Left lung (tissue), 4 donors: ENCODE measurements at regions not wholly inside any gene's neighbourhood (a gene's known extent, or its start where the extent isn't known, plus 50 kb on each side); places are given as distances from the start of the nearest gene placed in this dataset.

Experiments used
- ATAC-seq: fragments of 200-7000 bp; cut with Tn5 transposase; one replicate; pipeline ENCODE4 v1.9.1; 2020; ENCODE audit warnings: moderate library complexity
- DNase-seq, 4 donors: peaks; one replicate each; pipeline ENCODE4 v3.0.0-alpha.2; 2013 to 2020
- H3K27ac ChIP-seq, 2 donors: fragments of 200-600 bp; sonication (generic) in 1 of 2; one replicate each; pipeline versions ENCODE4 v1.5.0 to v1.8.0; 2020 to 2021
- H3K27me3 ChIP-seq, 2 donors: fragments of 200-600 bp; sonication (generic) in 1 of 2; one replicate each; pipeline versions ENCODE4 v1.5.0 to v1.8.0; 2020 to 2021
- H3K36me3 ChIP-seq, 2 donors: fragments of 200-600 bp; sonication (generic) in 1 of 2; one replicate each; pipeline versions ENCODE4 v1.5.0 to v1.8.0; 2020 to 2021
- H3K4me1 ChIP-seq, 2 donors: fragments of 200-600 bp; one replicate each; pipeline ENCODE4 v1.8.0; 2021
- H3K4me3 ChIP-seq, 2 donors: fragments of 200-600 bp; sonication (generic) in 1 of 2; one replicate each; pipeline versions ENCODE4 v1.5.0 to v1.8.0; 2020 to 2021; ENCODE audit warnings: mild to moderate bottlenecking in 1 of 2
- H3K9me3 ChIP-seq, 2 donors: fragments of 200-600 bp; sonication (generic) in 1 of 2; one replicate each; pipeline versions ENCODE4 v1.5.0 to v1.8.0; 2020 to 2021
- intact Hi-C, 2 donors: fragments of 100-400 bp; cut with DNase I; formaldehyde crosslinking; loops; one replicate each; pipeline versions ENCODE4 v1.11.2 to v1.14.2; 2022
- TF ChIP-seq, protein P1 (sequence below), 2 donors: fragments of 200-600 bp; sonication (generic) in 1 of 2; IDR thresholded peaks; one replicate each; pipeline versions ENCODE4 v1.5.0 to v1.8.0; 2021; ENCODE audit warnings: antibody characterized with exemption in 2 of 2
- donor health status: DM: no; HTN: yes; CAD: no.
- donor health status: DM: no; HTN: no; CAD: no.

DNA sequence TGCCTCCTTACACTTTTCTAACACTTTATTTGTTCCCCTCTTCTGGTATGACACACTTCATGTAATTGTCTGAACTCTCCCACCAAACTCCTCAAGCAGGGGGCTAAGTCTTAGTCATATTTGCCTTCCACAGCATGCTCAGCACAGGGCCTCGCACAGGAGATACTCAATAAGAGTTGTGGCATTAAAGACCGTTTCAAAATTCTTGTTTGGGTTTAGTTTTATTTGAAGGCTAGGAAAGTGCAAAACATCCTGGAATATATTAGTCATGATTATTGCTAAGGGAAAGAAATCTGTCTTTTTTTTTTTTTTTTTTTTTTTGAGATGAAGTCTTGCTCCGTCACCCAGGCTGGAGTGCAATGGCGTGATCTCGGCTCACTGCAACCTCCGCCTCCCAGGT, 137.6 kb upstream of the ECI2 start:
- intact Hi-C loops: no loop called here
- Histone ChIP-seq H3K27me3 (no peaks in the 10 kb centered on the region), H3K4me3 (no peak overlapping the region), H3K27ac (no peak overlapping the region), H3K36me3 (no peaks in the 10 kb centered on the region), H3K4me1 (no peaks in the 10 kb centered on the region), H3K9me3 (no peaks in the 10 kb centered on the region)
- TF ChIP-seq, protein P1, sequence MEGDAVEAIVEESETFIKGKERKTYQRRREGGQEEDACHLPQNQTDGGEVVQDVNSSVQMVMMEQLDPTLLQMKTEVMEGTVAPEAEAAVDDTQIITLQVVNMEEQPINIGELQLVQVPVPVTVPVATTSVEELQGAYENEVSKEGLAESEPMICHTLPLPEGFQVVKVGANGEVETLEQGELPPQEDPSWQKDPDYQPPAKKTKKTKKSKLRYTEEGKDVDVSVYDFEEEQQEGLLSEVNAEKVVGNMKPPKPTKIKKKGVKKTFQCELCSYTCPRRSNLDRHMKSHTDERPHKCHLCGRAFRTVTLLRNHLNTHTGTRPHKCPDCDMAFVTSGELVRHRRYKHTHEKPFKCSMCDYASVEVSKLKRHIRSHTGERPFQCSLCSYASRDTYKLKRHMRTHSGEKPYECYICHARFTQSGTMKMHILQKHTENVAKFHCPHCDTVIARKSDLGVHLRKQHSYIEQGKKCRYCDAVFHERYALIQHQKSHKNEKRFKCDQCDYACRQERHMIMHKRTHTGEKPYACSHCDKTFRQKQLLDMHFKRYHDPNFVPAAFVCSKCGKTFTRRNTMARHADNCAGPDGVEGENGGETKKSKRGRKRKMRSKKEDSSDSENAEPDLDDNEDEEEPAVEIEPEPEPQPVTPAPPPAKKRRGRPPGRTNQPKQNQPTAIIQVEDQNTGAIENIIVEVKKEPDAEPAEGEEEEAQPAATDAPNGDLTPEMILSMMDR (IDR thresholded peaks at IDR 0.05): no peak
- DNase-seq (no peak), ATAC-seq (no peak)

DNA sequence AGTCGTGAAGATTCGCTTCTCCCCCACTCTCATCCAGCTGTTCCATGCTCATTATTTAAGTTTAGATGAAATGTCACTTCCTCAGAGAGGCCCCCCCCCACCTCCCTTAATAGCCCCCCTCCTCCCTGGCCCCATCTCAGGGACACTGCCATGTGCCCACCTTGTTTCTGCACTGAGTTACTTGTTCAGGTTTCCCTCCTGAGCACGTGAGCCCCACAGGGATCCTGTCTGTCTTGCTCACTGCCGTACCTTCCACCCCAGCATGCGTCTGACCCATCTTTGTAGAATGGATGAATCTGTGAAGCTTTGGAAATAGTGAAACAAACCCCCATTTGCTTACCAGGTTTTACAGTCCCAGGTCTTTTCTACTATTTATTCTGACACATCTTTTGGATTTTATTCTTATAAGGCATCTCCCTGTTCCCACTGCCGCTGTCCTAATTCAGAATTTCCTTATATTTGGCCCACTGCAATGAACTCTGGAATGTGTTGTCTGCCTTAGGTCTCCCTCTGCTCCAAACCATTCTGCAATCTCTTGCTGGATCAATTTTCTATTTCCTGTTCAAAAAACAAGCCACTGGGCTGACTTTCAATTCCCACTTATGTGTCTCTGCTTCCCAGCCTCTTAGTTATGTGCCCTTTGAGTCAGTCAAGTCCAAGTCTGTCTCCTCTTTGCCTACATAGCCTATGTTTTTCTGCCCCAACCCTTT, 136.5 kb upstream of the ECI2 start:
- intact Hi-C loops: no loop called here
- Histone ChIP-seq H3K27ac (no peak overlapping the region), H3K9me3 (no peaks in the 10 kb centered on the region), H3K27me3 (no peaks in the 10 kb centered on the region), H3K4me1 (no peaks in the 10 kb centered on the region), H3K4me3 (no peak overlapping the region), H3K36me3 (no peaks in the 10 kb centered on the region)
- TF ChIP-seq, protein P1 (IDR thresholded peaks at IDR 0.05): no peak
- no peak for DNase-seq
- no peak for ATAC-seq

DNA sequence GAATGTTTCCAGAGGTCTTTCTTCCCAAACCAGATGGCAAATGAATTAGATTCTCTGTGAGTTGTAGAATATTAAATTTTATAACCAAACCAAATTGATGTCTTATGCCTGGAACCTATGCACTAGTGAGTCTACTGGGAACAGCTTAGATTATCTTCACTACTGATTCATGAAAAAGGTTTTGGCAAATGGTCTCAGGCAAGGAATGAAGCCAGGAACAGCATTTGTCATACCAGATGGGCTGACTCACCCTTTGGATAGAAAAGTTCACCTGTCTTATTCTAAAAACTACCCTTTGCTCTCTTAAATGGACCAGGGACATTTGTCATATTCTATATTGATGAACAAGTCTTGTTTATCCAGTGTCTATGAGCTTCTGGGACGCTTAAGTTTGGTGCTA, 135.4 kb upstream of the ECI2 start:
- Histone ChIP-seq H3K4me3 (no peak overlapping the region), H3K36me3 (no peaks in the 10 kb centered on the region), H3K4me1 (no peaks in the 10 kb centered on the region), H3K27me3 (no peaks in the 10 kb centered on the region), H3K27ac (no peak overlapping the region), H3K9me3 (no peaks in the 10 kb centered on the region)
- intact Hi-C loops: no loop called here
- TF ChIP-seq, protein P1 (IDR thresholded peaks at IDR 0.05): no peak
- ATAC-seq: no peak
- DNase-seq: no peak

DNA sequence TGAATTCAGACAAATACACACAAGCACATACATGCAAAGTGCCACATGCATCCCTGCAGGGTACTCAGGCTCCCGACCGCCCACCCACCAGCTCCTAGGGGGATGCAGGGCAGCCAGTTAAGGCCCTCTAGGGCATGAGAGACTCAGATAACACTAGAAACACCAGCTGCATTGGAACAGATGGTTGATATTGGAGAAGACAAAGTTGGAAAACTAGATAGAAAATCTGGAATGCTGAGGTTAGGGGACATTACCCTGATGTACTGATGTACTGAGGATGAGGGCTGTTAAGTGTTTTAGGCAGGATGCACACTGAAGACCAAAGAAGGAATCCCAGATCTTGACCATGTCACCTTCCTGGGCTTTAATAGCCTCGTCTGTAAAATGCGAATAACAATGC, 134.6 kb upstream of the ECI2 start:
- ATAC-seq: no peak
- no peaks in the 10 kb centered on the region for H3K4me1 ChIP-seq
- no peaks in the 10 kb centered on the region for H3K36me3 ChIP-seq
- intact Hi-C loops: no loop called here
- H3K27me3 ChIP-seq: no peaks in the 10 kb centered on the region
- TF ChIP-seq, protein P1 (IDR thresholded peaks at IDR 0.05): no peak
- no peak overlapping the region for H3K27ac ChIP-seq
- no peak overlapping the region for H3K4me3 ChIP-seq
- H3K9me3 ChIP-seq: no peaks in the 10 kb centered on the region
- DNase-seq: no peak

DNA sequence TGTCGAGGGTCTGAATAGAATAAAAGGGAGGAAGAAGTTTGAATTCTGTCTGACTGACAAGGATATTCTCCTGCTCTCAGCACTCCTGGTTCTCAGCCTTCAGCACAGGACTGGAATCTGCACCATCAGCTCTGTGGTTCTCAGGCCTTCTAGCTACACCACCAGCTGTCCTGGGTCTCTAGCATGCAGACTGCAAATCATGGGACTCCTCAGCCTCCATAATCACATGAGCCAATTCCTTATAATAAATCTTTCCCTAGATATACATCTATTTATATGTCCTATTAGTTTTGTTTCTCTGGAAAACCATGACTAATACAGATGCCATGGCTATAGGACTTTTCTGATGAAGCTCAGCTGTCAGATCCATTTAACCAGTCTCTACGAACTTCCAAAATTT, 132.8 kb upstream of the ECI2 start:
- intact Hi-C loops: no loop called here

More for the DNA sequence above, 132.8 kb upstream of the ECI2 start:
- H3K4me3 ChIP-seq: no peak overlapping the region
- H3K27me3 ChIP-seq: no peaks in the 10 kb centered on the region
- DNase-seq (no peak), ATAC-seq (no peak)
- H3K9me3 ChIP-seq: no peaks in the 10 kb centered on the region
- H3K36me3 ChIP-seq: no peaks in the 10 kb centered on the region
- H3K27ac ChIP-seq: no peak overlapping the region
- TF ChIP-seq, protein P1 (IDR thresholded peaks at IDR 0.05): no peak
- no peaks in the 10 kb centered on the region for H3K4me1 ChIP-seq
